GM20431 (cell line): ENCODE measurements at regions not wholly inside any gene's neighbourhood (a gene's known extent, or its start where the extent isn't known, plus 50 kb on each side); places are given as distances from the start of the nearest gene placed in this dataset.
"Not testable (repeated sequence)": the region's sequence is repeated elsewhere in the genome, so short reads cannot be mapped to it uniquely, and the experiment has no call there.

Experiments
- in situ Hi-C: fragments of 300-500 bp; cut with MseI, MboI; formaldehyde crosslinking; loops from one replicate; pipeline ENCODE4 v1.15.0; 2020; ENCODE audit warnings: low sequenced_read_pairs; ENCODE audit not compliant: unreplicated experiment

- in situ Hi-C loops = not testable (repeated sequence)
Measured at GRCh38 chr2:89246027-89246426, 554.6 kb downstream of the RPIA start.

- in situ Hi-C loops = not testable (repeated sequence)
Measured at GRCh38 chr2:89246620-89247019, 555.1 kb downstream of the RPIA start.

- in situ Hi-C loops = not testable (repeated sequence)
Measured at GRCh38 chr2:89255013-89255412, 563.5 kb downstream of the RPIA start.

GRCh38 chr2:89273443-89273842, 582.0 kb downstream of the RPIA start:
- in situ Hi-C loops = not testable (repeated sequence)

GRCh38 chr2:89280536-89280935, 589.1 kb downstream of the RPIA start:
- in situ Hi-C loops = not testable (repeated sequence)

- in situ Hi-C loops = not testable (repeated sequence)
Measured at GRCh38 chr2:89286448-89287080, 595.1 kb downstream of the RPIA start.

- in situ Hi-C loops = not testable (repeated sequence)
Measured at GRCh38 chr2:89287084-89287483, 595.6 kb downstream of the RPIA start.

GRCh38 chr2:89291717-89292298, 600.3 kb downstream of the RPIA start:
- in situ Hi-C loops = not testable (repeated sequence)

- in situ Hi-C loops = not testable (repeated sequence)
Measured at GRCh38 chr2:89293399-89293798, 601.9 kb downstream of the RPIA start.

GRCh38 chr2:89294335-89294734, 602.9 kb downstream of the RPIA start:
- in situ Hi-C loops = not testable (repeated sequence)

- in situ Hi-C loops = not testable (repeated sequence)
Measured at GRCh38 chr2:89296820-89297398, 605.4 kb downstream of the RPIA start.

- in situ Hi-C loops = not testable (repeated sequence)
Measured at GRCh38 chr2:89299196-89299595, 607.7 kb downstream of the RPIA start.

GRCh38 chr2:89305623-89306022, 614.1 kb downstream of the RPIA start:
- in situ Hi-C loops = not testable (repeated sequence)

- in situ Hi-C loops = not testable (repeated sequence)
Measured at GRCh38 chr2:89306869-89307637, 615.6 kb downstream of the RPIA start.

- in situ Hi-C loops = not testable (repeated sequence)
Measured at GRCh38 chr2:89318990-89319389, 627.5 kb downstream of the RPIA start.

GRCh38 chr2:89325894-89326293, 634.4 kb downstream of the RPIA start:
- in situ Hi-C loops = not testable (repeated sequence)

GRCh38 chr2:89326455-89326854, 635.0 kb downstream of the RPIA start:
- in situ Hi-C loops = not testable (repeated sequence)

GRCh38 chr2:89328790-89329189, 637.3 kb downstream of the RPIA start:
- in situ Hi-C loops = not testable (repeated sequence)
